H1 (cell line): ENCODE measurements at regions not wholly inside any gene's neighbourhood (a gene's known extent, or its start where the extent isn't known, plus 50 kb on each side); places are given as distances from the start of the nearest gene placed in this dataset.

Experiments used
- CTCF ChIA-PET: fragments of 300-600 bp; sonication (Branson Sonifier 250); formaldehyde crosslinking; loops from one replicate; lab custom pipeline; 2021; ENCODE audit not compliant: partially characterized antibody; lab: Charles Lee
- POLR2A ChIA-PET: fragments of 300-600 bp; sonication (Branson Sonifier 250); formaldehyde crosslinking; loops from one replicate; lab custom pipeline; 2021; ENCODE audit warnings: inconsistent platforms; ENCODE audit not compliant: partially characterized antibody; lab: Charles Lee
- DNase-seq, 2 experiments: peaks; one replicate each; pipeline versions ENCODE4 v3.0.0 to v3.0.0-alpha.2; 2010 to 2022; ENCODE audit warnings: low spot score in 2 of 2, low read depth in 1 of 2, mixed read lengths in 1 of 2
- FAIRE-seq: peaks from 2 replicates; lab custom pipeline; 2011; peaks lifted over from hg19 to GRCh38; lab: Jason Lieb, UNC
- H2AFZ ChIP-seq: 2 replicates; pipeline ENCODE4 v1.8.1; 2012; ENCODE audit warnings: low read length, inconsistent platforms
- H2AK5ac ChIP-seq: 2 replicates; pipeline ENCODE4 v1.6.1; 2013; ENCODE audit warnings: low read depth, low read length
- H2BK120ac ChIP-seq: replicated peaks from 2 replicates; pipeline ENCODE3; 2013; ENCODE audit warnings: low read depth, low read length, inconsistent platforms
- H2BK12ac ChIP-seq: 2 replicates; pipeline ENCODE4 v1.6.1; 2013; ENCODE audit warnings: low read depth, low read length
- H2BK15ac ChIP-seq: 2 replicates; pipeline ENCODE4 v1.6.1; 2013; ENCODE audit warnings: low read length
- H2BK20ac ChIP-seq: 2 replicates; pipeline ENCODE4 v1.6.1; 2013; ENCODE audit warnings: low read length
- H2BK5ac ChIP-seq: 2 replicates; pipeline ENCODE4 v1.6.1; 2013; ENCODE audit warnings: low read depth, low read length
- H3K14ac ChIP-seq: 2 replicates; pipeline ENCODE4 v1.6.1; 2013; ENCODE audit warnings: inconsistent platforms; ENCODE audit not compliant: insufficient read length
- H3K18ac ChIP-seq: 2 replicates; pipeline ENCODE4 v1.6.1; 2013; ENCODE audit warnings: low read length; ENCODE audit errors: extremely low read depth
- H3K23ac ChIP-seq: 2 replicates; pipeline ENCODE4 v1.6.1; 2013; ENCODE audit warnings: inconsistent platforms; ENCODE audit not compliant: insufficient read length
- H3K23me2 ChIP-seq: 2 replicates; pipeline ENCODE4 v1.6.1; 2013; ENCODE audit warnings: low read depth, low read length
- H3K27ac ChIP-seq: 2 replicates; pipeline ENCODE4 v1.6.1; 2011; ENCODE audit warnings: low read depth, low read length, inconsistent platforms
- H3K27me3 ChIP-seq, 4 experiments: replicated peaks in 1 of 4; 1 replicate in 1 of 4; 2 replicates in 3 of 4; pipeline versions ENCODE4 v1.6.1 to v1.8.1; 2011 to 2013; ENCODE audit warnings: low read length in 3 of 4, mild to moderate bottlenecking in 3 of 4, inconsistent platforms in 2 of 4, mixed read lengths in 2 of 4, moderate library complexity in 1 of 4; ENCODE audit not compliant: control insufficient read depth in 3 of 4, insufficient read depth in 3 of 4; ENCODE audit errors: extremely low read depth in 1 of 4
- H3K36me3 ChIP-seq, 4 experiments: 2 replicates each; pipeline versions ENCODE4 v1.6.1 to v1.8.1; 2011 to 2013; ENCODE audit warnings: mild to moderate bottlenecking in 4 of 4, low read length in 3 of 4, moderate library complexity in 2 of 4, control low read depth in 1 of 4, inconsistent platforms in 1 of 4; ENCODE audit not compliant: insufficient read depth in 4 of 4, control insufficient read depth in 2 of 4
- H3K4ac ChIP-seq: replicated peaks from 2 replicates; pipeline ENCODE3; 2013; ENCODE audit warnings: low read length, low read depth, mixed read lengths, inconsistent platforms; ENCODE audit not compliant: insufficient read length
- H3K4me1 ChIP-seq, 4 experiments: replicated peaks in 1 of 4; 1 replicate in 1 of 4; 2 replicates in 3 of 4; pipeline versions ENCODE4 v1.6.1 to v1.8.1; 2011 to 2013; ENCODE audit warnings: low read length in 3 of 4, inconsistent platforms in 2 of 4, mixed read lengths in 1 of 4; ENCODE audit not compliant: insufficient read depth in 4 of 4, control insufficient read depth in 3 of 4
- H3K4me2 ChIP-seq, 2 experiments: 2 replicates each; pipeline versions ENCODE4 v1.6.1 to v1.8.1; 2011 to 2013; ENCODE audit warnings: low read depth in 2 of 2, low read length in 2 of 2, control low read depth in 1 of 2, inconsistent platforms in 1 of 2, mild to moderate bottlenecking in 1 of 2; ENCODE audit not compliant: insufficient read depth in 1 of 2
- H3K4me3 ChIP-seq, 4 experiments: fragments of 200-600, 300-600 bp in 1 of 4; sonication (generic), shearing (Covaris generic), sonication (Bioruptor Twin) in 1 of 4; 2 replicates each; pipeline versions ENCODE4 v1.5.1 to v1.8.1; 2011 to 2016; ENCODE audit warnings: low read length in 4 of 4, low read depth in 3 of 4, control low read depth in 2 of 4, inconsistent platforms in 2 of 4, mild to moderate bottlenecking in 2 of 4, mixed read lengths in 1 of 4, moderate library complexity in 1 of 4; ENCODE audit not compliant: insufficient read depth in 2 of 4; ENCODE audit errors: extremely low read depth in 1 of 4
- H3K56ac ChIP-seq: replicated peaks from 2 replicates; pipeline ENCODE3; 2013; ENCODE audit warnings: low read depth, mild to moderate bottlenecking, mixed read lengths, low read length, inconsistent platforms; ENCODE audit not compliant: insufficient read length
- H3K79me1 ChIP-seq: 2 replicates; pipeline ENCODE4 v1.6.1; 2013; ENCODE audit warnings: low read depth, low read length, control low read depth
- H3K79me2 ChIP-seq, 2 experiments: 2 replicates each; pipeline versions ENCODE4 v1.6.1 to v1.8.1; 2012 to 2013; ENCODE audit warnings: low read length in 2 of 2, mild to moderate bottlenecking in 2 of 2, inconsistent platforms in 1 of 2; ENCODE audit not compliant: insufficient read depth in 2 of 2, control insufficient read depth in 1 of 2
- H3K9ac ChIP-seq, 4 experiments: replicated peaks in 1 of 4; 1 replicate in 1 of 4; 2 replicates in 3 of 4; pipeline versions ENCODE4 v1.6.1 to v1.8.1; 2011 to 2013; ENCODE audit warnings: low read depth in 3 of 4, low read length in 3 of 4, control low read depth in 2 of 4, mild to moderate bottlenecking in 2 of 4, moderate library complexity in 2 of 4, inconsistent platforms in 1 of 4; ENCODE audit errors: extremely low read depth in 1 of 4
- H3K9me3 ChIP-seq, 2 experiments: 2 replicates each; pipeline versions ENCODE4 v1.6.1 to v1.8.1; 2012 to 2013; ENCODE audit warnings: mild to moderate bottlenecking in 2 of 2, moderate library complexity in 2 of 2, control low read depth in 1 of 2, inconsistent platforms in 1 of 2, low read depth in 1 of 2, low read length in 1 of 2, mixed read lengths in 1 of 2; ENCODE audit not compliant: insufficient read depth in 2 of 2
- H4K20me1 ChIP-seq, 2 experiments: replicated peaks in 1 of 2; 2 replicates each; pipeline versions ENCODE3 to v1.8.1; 2011 to 2013; ENCODE audit warnings: inconsistent platforms in 2 of 2, low read length in 2 of 2, mild to moderate bottlenecking in 1 of 2; ENCODE audit not compliant: insufficient read depth in 2 of 2, control insufficient read depth in 1 of 2
- H4K5ac ChIP-seq: 2 replicates; pipeline ENCODE4 v1.6.1; 2013; ENCODE audit warnings: low read length, low read depth, mixed read lengths, inconsistent platforms; ENCODE audit not compliant: insufficient read length
- H4K8ac ChIP-seq: 2 replicates; pipeline ENCODE4 v1.8.0; 2013; ENCODE audit warnings: mild to moderate bottlenecking, moderate library complexity, low read length, inconsistent platforms; ENCODE audit not compliant: insufficient read depth; ENCODE audit errors: extremely low read depth
- H4K91ac ChIP-seq: replicated peaks from 2 replicates; pipeline ENCODE3; 2013; ENCODE audit warnings: low read length, mixed read lengths, inconsistent platforms; ENCODE audit not compliant: insufficient read length
- CREB1 ChIP-seq: IDR thresholded peaks from 2 replicates; pipeline ENCODE4 v1.6.1; 2012; ENCODE audit warnings: inconsistent platforms
- EGR1 ChIP-seq: IDR thresholded peaks from 2 replicates; pipeline ENCODE4 v1.6.1; 2011; ENCODE audit warnings: low read depth, low read length, borderline replicate concordance
- GTF2F1 ChIP-seq: IDR thresholded peaks from 2 replicates; pipeline ENCODE4 v1.6.1; 2012; ENCODE audit warnings: low read depth, low read length, improper control_type of control experiment, borderline replicate concordance
- HDAC2 ChIP-seq, 2 experiments: fragments of 300-600 bp in 1 of 2; sonication (generic) in 1 of 2; IDR thresholded peaks; 2 replicates each; pipeline ENCODE4 v1.6.1; 2011 to 2012; ENCODE audit warnings: low read depth in 2 of 2, low read length in 2 of 2, mild to moderate bottlenecking in 2 of 2, moderate library complexity in 2 of 2, borderline replicate concordance in 1 of 2, inconsistent platforms in 1 of 2
- MAFK ChIP-seq: IDR thresholded peaks from 2 replicates; pipeline ENCODE4 v1.6.1; 2012; ENCODE audit warnings: low read depth, mild to moderate bottlenecking, improper control_type of control experiment, low read length
- POU5F1 ChIP-seq: IDR thresholded peaks from 2 replicates; pipeline ENCODE4 v1.6.1; 2011; ENCODE audit warnings: low read depth, mild to moderate bottlenecking, low read length, moderate library complexity
- SRF ChIP-seq: IDR thresholded peaks from 2 replicates; pipeline ENCODE4 v1.6.1; 2011; ENCODE audit warnings: mild to moderate bottlenecking, low read depth, low read length, moderate library complexity
- SUZ12 ChIP-seq: fragments of 200-600 bp; sonication (generic); IDR thresholded peaks from 2 replicates; pipeline ENCODE4 v1.6.1; 2012; ENCODE audit warnings: mild to moderate bottlenecking, inconsistent platforms, low read length, moderate library complexity, mixed read lengths
- TCF12 ChIP-seq: IDR thresholded peaks from 2 replicates; pipeline ENCODE4 v1.6.1; 2011; ENCODE audit warnings: low read depth, mild to moderate bottlenecking, low read length
- YY1 ChIP-seq: IDR thresholded peaks from 2 replicates; pipeline ENCODE4 v1.6.1; 2011; ENCODE audit warnings: low read depth, mild to moderate bottlenecking, low read length
- WGBS, 2 experiments: shearing (Covaris generic) in 1 of 2; methylation state at CpG; one replicate each; pipeline versions ENCODE4 v1.1.6 to v1.1.7; 2013 to 2015; ENCODE audit warnings: low lambda C conversion rate in 2 of 2, mixed read lengths in 2 of 2, inconsistent platforms in 1 of 2, low coverage in 1 of 2, missing lambda C conversion rate in 1 of 2; ENCODE audit not compliant: insufficient replicate concordance in 2 of 2, insufficient coverage in 1 of 2, insufficient read length in 1 of 2; ENCODE audit errors: extremely low coverage in 1 of 2, missing lambda C conversion rate in 1 of 2; 5-methylcytosine and 5-hydroxymethylcytosine counted together
- TF ChIP-seq, protein P1 (sequence below): IDR thresholded peaks from 2 replicates; pipeline ENCODE4 v1.6.1; 2012; ENCODE audit warnings: inconsistent platforms
- TF ChIP-seq, protein P2 (sequence below): IDR thresholded peaks from 2 replicates; pipeline ENCODE4 v1.6.1; 2011; ENCODE audit warnings: low read length, improper control_type of control experiment

DNA sequence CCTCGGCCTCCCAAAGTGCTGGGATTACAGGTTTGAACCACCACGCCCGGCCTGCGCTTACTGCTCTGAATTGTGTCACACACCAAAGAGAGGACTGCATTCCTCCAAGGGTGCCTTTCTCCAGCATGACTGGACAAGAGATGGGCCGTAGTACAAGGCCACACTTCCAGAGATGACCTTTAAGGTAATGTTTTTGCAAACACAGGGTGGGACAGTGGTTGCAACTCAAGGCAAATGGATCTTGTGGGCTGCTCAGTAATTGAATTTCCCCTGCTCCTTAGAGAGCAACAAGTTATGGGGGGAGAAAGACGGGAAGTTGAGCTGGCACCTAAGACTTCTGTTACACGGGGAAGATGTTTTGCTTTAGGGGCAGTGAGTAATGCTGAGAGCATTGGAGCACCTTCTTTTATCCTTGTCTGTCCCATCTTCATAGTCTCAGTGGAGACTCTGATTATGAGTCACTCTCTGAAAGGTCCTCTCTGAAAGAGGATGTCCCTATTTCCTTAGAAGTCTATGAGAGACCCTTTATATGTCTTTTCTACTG lies 66.3 kb downstream of the C11orf91 start:
- Histone ChIP-seq H3K4me2 (no peak overlapping the region), H4K91ac (no peak overlapping the region), H3K27ac (no peak overlapping the region), H3K23ac (no peak overlapping the region), H4K20me1 (no peaks in the 10 kb centered on the region), H3K4me1 (peaks cover 0 to 3% (median 1%) of the 10 kb centered on the region in 4 experiments; a peak in 3 of 7 replicates), H2BK120ac (no peak overlapping the region), H4K8ac (no peak overlapping the region), H3K23me2 (no peaks in the 10 kb centered on the region), H2BK5ac (no peak overlapping the region), H3K27me3 (no peaks in the 10 kb centered on the region; a peak in 1 of 7 replicates), H3K56ac (no peak overlapping the region), H3K4ac (no peak overlapping the region), H3K79me1 (no peaks in the 10 kb centered on the region), H3K36me3 (no peaks in the 10 kb centered on the region), H3K9ac (no peak overlapping the region), H2BK20ac (no peak overlapping the region), H3K18ac (no peak overlapping the region), H3K9me3 (peaks cover 10 to 16% of the 10 kb centered on the region in 2 experiments), H2AK5ac (no peak overlapping the region), H2AFZ (no peak overlapping the region), H3K4me3 (no peak overlapping the region), H3K14ac (no peak overlapping the region), H3K79me2 (no peaks in the 10 kb centered on the region), H4K5ac (no peak overlapping the region), H2BK12ac (no peak overlapping the region), H2BK15ac (no peak overlapping the region)
- POLR2A ChIA-PET = interaction anchor here (1.9 kb wide), 1 partner anchor 13 kb away, joined by 5 read pairs; no protein-coding TSS in a partner anchor
- DNase-seq = no peak
- no peak for TF ChIP-seq MAFK
- TF ChIP-seq EGR1 = no peak
- TF ChIP-seq, protein P1, sequence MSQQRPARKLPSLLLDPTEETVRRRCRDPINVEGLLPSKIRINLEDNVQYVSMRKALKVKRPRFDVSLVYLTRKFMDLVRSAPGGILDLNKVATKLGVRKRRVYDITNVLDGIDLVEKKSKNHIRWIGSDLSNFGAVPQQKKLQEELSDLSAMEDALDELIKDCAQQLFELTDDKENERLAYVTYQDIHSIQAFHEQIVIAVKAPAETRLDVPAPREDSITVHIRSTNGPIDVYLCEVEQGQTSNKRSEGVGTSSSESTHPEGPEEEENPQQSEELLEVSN = no peak
- no peak for TF ChIP-seq SRF
- TF ChIP-seq, protein P2, sequence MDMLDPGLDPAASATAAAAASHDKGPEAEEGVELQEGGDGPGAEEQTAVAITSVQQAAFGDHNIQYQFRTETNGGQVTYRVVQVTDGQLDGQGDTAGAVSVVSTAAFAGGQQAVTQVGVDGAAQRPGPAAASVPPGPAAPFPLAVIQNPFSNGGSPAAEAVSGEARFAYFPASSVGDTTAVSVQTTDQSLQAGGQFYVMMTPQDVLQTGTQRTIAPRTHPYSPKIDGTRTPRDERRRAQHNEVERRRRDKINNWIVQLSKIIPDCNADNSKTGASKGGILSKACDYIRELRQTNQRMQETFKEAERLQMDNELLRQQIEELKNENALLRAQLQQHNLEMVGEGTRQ = no peak
- no peak for TF ChIP-seq CREB1
- no peak for TF ChIP-seq HDAC2 (IDR thresholded peaks at IDR 0.05; ENCODE audit: borderline replicate concordance in 1 of 2, low read depth in 2 of 2, low read length in 2 of 2)
- TF ChIP-seq SUZ12 = no peak
- TF ChIP-seq GTF2F1 = no peak
- TF ChIP-seq YY1 = no peak
- no peak for TF ChIP-seq POU5F1
- TF ChIP-seq TCF12 = no peak
- CTCF ChIA-PET = interaction anchor here (1.7 to 2.3 kb wide), 3 partner anchors 14 to 55 kb away, joined by 4 to 7 read pairs (median 5); no protein-coding TSS in a partner anchor
- FAIRE-seq = no peak
- WGBS, 2 experiments = 91% methylated on average over 7 of the region's 7 CpGs; no CpG with 5 or more reads in 1 of the 2 experiments
